Stromal cell of bone marrow (primary cell): ENCODE measurements at regions not wholly inside any gene's neighbourhood (a gene's known extent, or its start where the extent isn't known, plus 50 kb on each side); places are given as distances from the start of the nearest gene placed in this dataset.
"Not testable (repeated sequence)": the region's sequence is repeated elsewhere in the genome, so short reads cannot be mapped to it uniquely, and the experiment has no call there.

Source experiments
- DNase-seq: peaks from one replicate; pipeline ENCODE4 v3.0.0-alpha.2; 2012; ENCODE audit warnings: low read depth

- DNase-seq: no peak
Measured at GRCh38 chr10:32217216-32217615, 129.7 kb downstream of the EPC1 start.

GRCh38 chr10:32213838-32214237 lies 133.1 kb downstream of the EPC1 start:
- DNase-seq: not testable (repeated sequence)

- DNase-seq: no peak
Measured at GRCh38 chr10:32211046-32211363, 136.0 kb downstream of the EPC1 start.

GRCh38 chr10:32210306-32211045 lies 136.5 kb downstream of the EPC1 start:
- peak; percentile 41 for DNase-seq

- not testable (repeated sequence) for DNase-seq
Measured at GRCh38 chr10:32208005-32208404, 139.0 kb downstream of the EPC1 start.

- DNase-seq: peak; percentile 21
Measured at GRCh38 chr10:32207544-32207943, 139.4 kb downstream of the EPC1 start.

GRCh38 chr10:32205670-32206069 lies 141.3 kb downstream of the EPC1 start:
- no peak for DNase-seq

- no peak for DNase-seq
Measured at GRCh38 chr10:32204606-32205005, 142.4 kb downstream of the EPC1 start.

- DNase-seq: no peak
Measured at GRCh38 chr10:32199714-32200394, 143.6 kb upstream of the KIF5B start.

GRCh38 chr10:32197423-32197822 lies 141.2 kb upstream of the KIF5B start:
- DNase-seq: no peak

GRCh38 chr10:32190890-32191491 lies 134.8 kb upstream of the KIF5B start:
- peak; percentile 34 for DNase-seq

- no peak for DNase-seq
Measured at GRCh38 chr10:32189400-32190084, 133.3 kb upstream of the KIF5B start.

- DNase-seq: not testable (repeated sequence)
Measured at GRCh38 chr10:32188601-32189000, 132.4 kb upstream of the KIF5B start.

GRCh38 chr10:32187686-32188085 lies 131.5 kb upstream of the KIF5B start:
- DNase-seq: no peak

- not testable (repeated sequence) for DNase-seq
Measured at GRCh38 chr10:32183652-32184051, 127.4 kb upstream of the KIF5B start.

GRCh38 chr10:32182476-32182875 lies 126.3 kb upstream of the KIF5B start:
- no peak for DNase-seq

- DNase-seq: no peak
Measured at GRCh38 chr10:32180390-32181280, 124.4 kb upstream of the KIF5B start.

GRCh38 chr10:32179836-32180235 lies 123.6 kb upstream of the KIF5B start:
- DNase-seq: no peak

- not testable (repeated sequence) for DNase-seq
Measured at GRCh38 chr10:32177594-32177993, 121.4 kb upstream of the KIF5B start.

GRCh38 chr10:32175629-32176028 lies 119.4 kb upstream of the KIF5B start:
- DNase-seq: no peak

- DNase-seq: no peak
Measured at GRCh38 chr10:32174349-32174893, 118.2 kb upstream of the KIF5B start.
